ENCODE measurements at regions not wholly inside any gene's neighbourhood (a gene's known extent, or its start where the extent isn't known, plus 50 kb on each side); places are given as distances from the start of the nearest gene placed in this dataset.

GRCh38 chr6:48809700-48810099 is 653.4 kb downstream of the MMUT start:
- DNase-seq: no peak

- DNase-seq: no peak
Observed at GRCh38 chr6:48809245-48809644, 653.8 kb downstream of the MMUT start.

- DNase-seq: no peak
Observed at GRCh38 chr6:48798296-48798695, 664.8 kb downstream of the MMUT start.

- no peak for DNase-seq
Observed at GRCh38 chr6:48782225-48782624, 671.2 kb upstream of the PTCHD4 start.

- DNase-seq: no peak
Observed at GRCh38 chr6:48777411-48777810, 666.4 kb upstream of the PTCHD4 start.

- DNase-seq: peak; percentile 46
Observed at GRCh38 chr6:48775157-48775556, 664.2 kb upstream of the PTCHD4 start.

GRCh38 chr6:48774276-48774675 is 663.3 kb upstream of the PTCHD4 start:
- DNase-seq: no peak

GRCh38 chr6:48766349-48766748 is 655.4 kb upstream of the PTCHD4 start:
- DNase-seq: peak; percentile 65

GRCh38 chr6:48765352-48765961 is 654.5 kb upstream of the PTCHD4 start:
- peak; percentile 72 for DNase-seq

GRCh38 chr6:48764286-48765044 is 653.5 kb upstream of the PTCHD4 start:
- no peak for DNase-seq

GRCh38 chr6:48757661-48758060 is 646.7 kb upstream of the PTCHD4 start:
- no peak for DNase-seq

- DNase-seq: no peak
Observed at GRCh38 chr6:48755315-48755714, 644.3 kb upstream of the PTCHD4 start.

GRCh38 chr6:48754641-48755040 is 643.6 kb upstream of the PTCHD4 start:
- no peak for DNase-seq

- DNase-seq: no peak
Observed at GRCh38 chr6:48750861-48751260, 639.9 kb upstream of the PTCHD4 start.

- DNase-seq: no peak
Observed at GRCh38 chr6:48747471-48747870, 636.5 kb upstream of the PTCHD4 start.

GRCh38 chr6:48747040-48747439 is 636.0 kb upstream of the PTCHD4 start:
- no peak for DNase-seq

- DNase-seq: peak; percentile 54
Observed at GRCh38 chr6:48744948-48745347, 634.0 kb upstream of the PTCHD4 start.

GRCh38 chr6:48743738-48744137 is 632.7 kb upstream of the PTCHD4 start:
- no peak for DNase-seq

- peak; percentile 92 for DNase-seq
Observed at GRCh38 chr6:48736501-48737206, 625.7 kb upstream of the PTCHD4 start.

- no peak for DNase-seq
Observed at GRCh38 chr6:48735846-48736245, 624.8 kb upstream of the PTCHD4 start.

GRCh38 chr6:48733581-48733980 is 622.6 kb upstream of the PTCHD4 start:
- peak; percentile 36 for DNase-seq

GRCh38 chr6:48714699-48715098 is 603.7 kb upstream of the PTCHD4 start:
- DNase-seq: no peak

GRCh38 chr6:48714250-48714649 is 603.3 kb upstream of the PTCHD4 start:
- no peak for DNase-seq

- no peak for DNase-seq
Observed at GRCh38 chr6:48713612-48714011, 602.6 kb upstream of the PTCHD4 start.
